GM23338 (cell line): ENCODE measurements at regions not wholly inside any gene's neighbourhood (a gene's known extent, or its start where the extent isn't known, plus 50 kb on each side); places are given as distances from the start of the nearest gene placed in this dataset.

ENCODE experiments used
- ATAC-seq: fragments of 200-7000 bp; cut with Tn5 transposase; 3 replicates; pipeline ENCODE4 v1.9.1; 2020
- DNase-seq: peaks from one replicate; pipeline ENCODE4 v3.0.0-alpha.2; 2015; ENCODE audit warnings: low spot score
- H2AFZ ChIP-seq: fragments of 200-600 bp; sonication (generic); 2 replicates; pipeline ENCODE4 v1.8.0; 2016; ENCODE audit warnings: antibody characterized with exemption, mild to moderate bottlenecking, moderate library complexity
- H3F3A ChIP-seq: fragments of 200-600 bp; sonication (generic); replicated peaks from 2 replicates; pipeline ENCODE4 v1.8.0; 2017; ENCODE audit warnings: antibody characterized with exemption, mixed run types, low read depth
- H3K27ac ChIP-seq: fragments of 200-600 bp; sonication (generic); 2 replicates; pipeline ENCODE4 v1.6.1; 2016; ENCODE audit warnings: low read depth
- H3K27me3 ChIP-seq: fragments of 200-600 bp; sonication (generic); 2 replicates; pipeline ENCODE4 v1.8.0; 2016; ENCODE audit warnings: mild to moderate bottlenecking, mixed run types, moderate library complexity; ENCODE audit not compliant: insufficient read depth
- H3K36me3 ChIP-seq: fragments of 200-600 bp; sonication (generic); 2 replicates; pipeline ENCODE4 v1.8.0; 2016; ENCODE audit warnings: mild to moderate bottlenecking; ENCODE audit not compliant: insufficient read depth
- H3K4me1 ChIP-seq: fragments of 200-600 bp; sonication (generic); 2 replicates; pipeline ENCODE4 v1.8.0; 2016; ENCODE audit warnings: mild to moderate bottlenecking, moderate library complexity; ENCODE audit not compliant: insufficient read depth
- H3K4me2 ChIP-seq: fragments of 200-600 bp; sonication (generic); 2 replicates; pipeline ENCODE4 v1.7.1; 2017; ENCODE audit warnings: mixed run types
- H3K4me3 ChIP-seq: fragments of 200-600 bp; sonication (generic); 2 replicates; pipeline ENCODE4 v1.6.1; 2016; ENCODE audit warnings: mixed run types
- H3K79me2 ChIP-seq: fragments of 200-600 bp; sonication (generic); replicated peaks from 2 replicates; pipeline ENCODE4 v1.8.0; 2017; ENCODE audit warnings: mild to moderate bottlenecking; ENCODE audit not compliant: insufficient read depth
- H3K9me2 ChIP-seq: fragments of 200-600 bp; sonication (generic); 2 replicates; pipeline ENCODE4 v1.8.0; 2017; ENCODE audit not compliant: insufficient read depth
- H4K20me1 ChIP-seq: fragments of 200-600 bp; sonication (generic); replicated peaks from 2 replicates; pipeline ENCODE4 v1.8.0; 2017; ENCODE audit warnings: mild to moderate bottlenecking; ENCODE audit not compliant: insufficient read depth
- H3K27ac Mint-ChIP-seq: 2 replicates; pipeline ENCODE4 v1.8.0; 2020; ENCODE audit warnings: inconsistent platforms, mild to moderate bottlenecking, moderate library complexity, mixed read lengths
- H3K27me3 Mint-ChIP-seq: 3 replicates; pipeline ENCODE4 v1.8.0; 2022; ENCODE audit warnings: low read depth, mild to moderate bottlenecking, moderate library complexity, mixed read lengths, inconsistent platforms; ENCODE audit not compliant: insufficient read depth, poor library complexity
- H3K36me3 Mint-ChIP-seq: 3 replicates; pipeline ENCODE4 v1.8.0; 2021; ENCODE audit warnings: low read depth, mild to moderate bottlenecking, inconsistent platforms, moderate library complexity, mixed read lengths
- H3K4me1 Mint-ChIP-seq: 3 replicates; pipeline ENCODE4 v1.8.0; 2020; ENCODE audit warnings: mild to moderate bottlenecking, inconsistent platforms, mixed read lengths
- H3K4me3 Mint-ChIP-seq: 3 replicates; pipeline ENCODE4 v1.8.0; 2021; ENCODE audit warnings: moderate library complexity, mild to moderate bottlenecking, inconsistent platforms, mixed read lengths
- H3K9me3 Mint-ChIP-seq: 3 replicates; pipeline ENCODE4 v1.8.0; 2020; ENCODE audit warnings: moderate library complexity, mild to moderate bottlenecking, inconsistent platforms, mixed read lengths
- CTCF ChIP-seq, 2 experiments: fragments of 200-600 bp in 1 of 2; sonication (generic) in 1 of 2; conservative IDR thresholded peaks; 2 replicates each; pipeline versions ENCODE4 v1.5.1 to v1.6.1; 2016 to 2017; ENCODE audit warnings: antibody characterized with exemption in 2 of 2, low read depth in 2 of 2, mild to moderate bottlenecking in 2 of 2, moderate library complexity in 1 of 2
- ETS1 ChIP-seq: IDR thresholded peaks from 2 replicates; pipeline ENCODE4 v1.6.1; 2016; ENCODE audit warnings: antibody characterized with exemption
- EZH2phosphoT487 ChIP-seq: fragments of 200-600 bp; sonication (generic); IDR thresholded peaks from one replicate; pipeline ENCODE4 v1.8.1; 2018; ENCODE audit warnings: antibody characterized with exemption; ENCODE audit not compliant: unreplicated experiment
- POLR2AphosphoS5 ChIP-seq: IDR thresholded peaks from 2 replicates; pipeline ENCODE4 v1.6.1; 2016; ENCODE audit warnings: antibody characterized with exemption, low read depth
- STAT1 ChIP-seq: IDR thresholded peaks from one replicate; pipeline ENCODE4 v1.6.1; 2016; ENCODE audit warnings: antibody characterized with exemption; ENCODE audit not compliant: unreplicated experiment
- ZNF462 ChIP-seq: fragments of 250-450 bp; sonication (Bioruptor Pico); IDR thresholded peaks from 2 replicates; pipeline ENCODE4 v1.5.0; 2020; ENCODE audit warnings: mild to moderate bottlenecking, moderate library complexity

GRCh38 chr2:16135913-16136310, 195.6 kb downstream of the MYCN start:
- H3F3A ChIP-seq = no peaks in the 10 kb centered on the region
- Mint-ChIP-seq H3K9me3 (0 out of 3 replicates have a peak, but pooled peaks cover 2% of the 10 kb centered on the region), H3K27ac (no peak overlapping the region; the same call in 1 of the 2 replicates), H3K4me3 (no peak overlapping the region), H3K36me3 (no peaks in the 10 kb centered on the region; the same call in 2 of the 3 replicates), H3K27me3 (no peaks in the 10 kb centered on the region), H3K4me1 (peaks cover 8% of the 10 kb centered on the region)
- no peak overlapping the region for H2AFZ ChIP-seq
- H3K4me1 ChIP-seq = peaks cover 8% of the 10 kb centered on the region; the same call in 1 of the 2 replicates
- peaks cover 24% of the 10 kb centered on the region; the same call in 1 of the 2 replicates for H3K9me2 ChIP-seq
- no peak overlapping the region for H3K27ac ChIP-seq
- no peak overlapping the region for H3K4me2 ChIP-seq
- no peaks in the 10 kb centered on the region for H4K20me1 ChIP-seq
- no peaks in the 10 kb centered on the region for H3K27me3 ChIP-seq
- no peak for TF ChIP-seq POLR2AphosphoS5
- DNase-seq (no peak), ATAC-seq (no peak)
- no peak overlapping the region for H3K4me3 ChIP-seq
- H3K79me2 ChIP-seq = no peaks in the 10 kb centered on the region
- no peaks in the 10 kb centered on the region for H3K36me3 ChIP-seq

- no peak overlapping the region; the same call in 1 of the 2 replicates for H3K27ac Mint-ChIP-seq
Observed at GRCh38 chr2:16135196-16135912, 195.0 kb downstream of the MYCN start.

More at GRCh38 chr2:16135196-16135912, 195.0 kb downstream of the MYCN start:
- no peaks in the 10 kb centered on the region for H3K27me3 Mint-ChIP-seq
- H3K4me1 ChIP-seq = peaks cover 8% of the 10 kb centered on the region; the same call in 1 of the 2 replicates
- H3K4me1 Mint-ChIP-seq = peaks cover 8% of the 10 kb centered on the region
- no peak overlapping the region for H3K4me2 ChIP-seq
- H3K79me2 ChIP-seq = no peaks in the 10 kb centered on the region
- no peaks in the 10 kb centered on the region for H4K20me1 ChIP-seq
- ATAC-seq (no peak), DNase-seq (no peak)
- H3K9me3 Mint-ChIP-seq = 0 out of 3 replicates have a peak, but pooled peaks cover 2% of the 10 kb centered on the region
- no peaks in the 10 kb centered on the region for H3K27me3 ChIP-seq
- no peak overlapping the region for H2AFZ ChIP-seq
- no peak overlapping the region for H3K27ac ChIP-seq
- no peak overlapping the region for H3K4me3 ChIP-seq
- H3K9me2 ChIP-seq = peaks cover 22% of the 10 kb centered on the region; the same call in 1 of the 2 replicates
- no peaks in the 10 kb centered on the region; the same call in 2 of the 3 replicates for H3K36me3 Mint-ChIP-seq
- no peaks in the 10 kb centered on the region for H3K36me3 ChIP-seq
- H3K4me3 Mint-ChIP-seq = no peak overlapping the region
- no peaks in the 10 kb centered on the region for H3F3A ChIP-seq
- TF ChIP-seq ZNF462 = no peak
- TF ChIP-seq STAT1 = no peak
- TF ChIP-seq EZH2phosphoT487 = no peak
- no peak for TF ChIP-seq ETS1
- no peak for TF ChIP-seq CTCF (conservative IDR thresholded peaks at IDR 0.05; ENCODE audit: low read depth in 2 of 2)
